HG02588 (cell line): ENCODE measurements at regions not wholly inside any gene's neighbourhood (a gene's known extent, or its start where the extent isn't known, plus 50 kb on each side); places are given as distances from the start of the nearest gene placed in this dataset.

Source experiments
- ATAC-seq: cut with Tn5 transposase; IDR thresholded peaks from one replicate; pipeline ENCODE4 v1.9.1; 2021; ENCODE audit warnings: mild to moderate bottlenecking, moderate library complexity; ENCODE audit not compliant: unreplicated experiment

- ATAC-seq, result no peak
Observed at GRCh38 chr6:146886587-146887446, 288.0 kb downstream of the ADGB start.

GRCh38 chr6:146887447-146888077 lies 288.8 kb downstream of the ADGB start:
- no peak for ATAC-seq

- ATAC-seq, result no peak
Observed at GRCh38 chr6:146889303-146889702, 290.5 kb downstream of the ADGB start.

- no peak for ATAC-seq
Observed at GRCh38 chr6:146890172-146890571, 291.4 kb downstream of the ADGB start.

- ATAC-seq, result no peak
Observed at GRCh38 chr6:146890644-146891434, 292.1 kb downstream of the ADGB start.

GRCh38 chr6:146891615-146892265 lies 293.0 kb downstream of the ADGB start:
- no peak for ATAC-seq

- ATAC-seq, result no peak
Observed at GRCh38 chr6:146892283-146892612, 293.5 kb downstream of the ADGB start.

GRCh38 chr6:146892613-146893401 lies 294.0 kb downstream of the ADGB start:
- no peak for ATAC-seq

GRCh38 chr6:146893690-146894089 lies 294.9 kb downstream of the ADGB start:
- ATAC-seq, result no peak

GRCh38 chr6:146894624-146895023 lies 295.9 kb downstream of the ADGB start:
- no peak for ATAC-seq

GRCh38 chr6:146895101-146895771 lies 296.5 kb downstream of the ADGB start:
- no peak for ATAC-seq

GRCh38 chr6:146895772-146896061 lies 296.9 kb downstream of the ADGB start:
- no peak for ATAC-seq

GRCh38 chr6:146896062-146896813 lies 297.5 kb downstream of the ADGB start:
- no peak for ATAC-seq

GRCh38 chr6:146896960-146897701 lies 298.4 kb downstream of the ADGB start:
- no peak for ATAC-seq

- no peak for ATAC-seq
Observed at GRCh38 chr6:146898069-146898887, 299.5 kb downstream of the ADGB start.

GRCh38 chr6:146898888-146899227 lies 300.1 kb downstream of the ADGB start:
- ATAC-seq, result no peak

- no peak for ATAC-seq
Observed at GRCh38 chr6:146901940-146902816, 302.0 kb upstream of the STXBP5 start.
